ENCODE measurements at regions not wholly inside any gene's neighbourhood (a gene's known extent, or its start where the extent isn't known, plus 50 kb on each side); places are given as distances from the start of the nearest gene placed in this dataset.

DNA sequence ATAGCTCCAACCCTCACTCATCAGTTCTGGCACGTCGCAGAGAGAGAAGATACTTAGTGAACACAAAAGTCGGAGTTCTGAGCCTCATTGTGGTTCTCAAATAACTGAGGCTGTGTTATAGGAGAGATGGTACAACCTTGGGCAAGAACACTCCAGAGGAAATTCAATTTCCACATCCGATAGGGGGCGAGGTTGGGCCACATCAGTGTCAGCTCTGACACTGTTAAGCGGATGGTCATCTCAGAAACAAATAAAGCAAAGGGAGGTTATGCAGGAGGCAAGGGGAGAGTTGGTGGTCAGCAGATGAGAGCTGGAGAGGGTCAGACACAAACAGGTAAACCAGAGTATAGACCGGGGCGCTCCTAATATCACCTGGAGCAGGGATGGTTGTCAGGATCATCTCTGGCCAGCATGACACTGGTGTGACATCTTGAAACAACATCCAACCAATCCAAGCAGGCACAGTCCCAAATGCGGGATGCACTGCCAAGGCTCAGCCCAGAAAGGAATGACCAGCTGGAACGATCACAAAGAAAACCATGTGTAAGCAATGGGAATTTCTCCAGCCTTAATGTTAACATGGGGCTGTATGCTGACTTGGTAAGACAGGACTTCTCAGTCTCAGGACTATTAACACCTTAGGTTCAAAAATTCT is 331.8 kb downstream of the HACE1 start:
- TF ChIP-seq, protein P1, sequence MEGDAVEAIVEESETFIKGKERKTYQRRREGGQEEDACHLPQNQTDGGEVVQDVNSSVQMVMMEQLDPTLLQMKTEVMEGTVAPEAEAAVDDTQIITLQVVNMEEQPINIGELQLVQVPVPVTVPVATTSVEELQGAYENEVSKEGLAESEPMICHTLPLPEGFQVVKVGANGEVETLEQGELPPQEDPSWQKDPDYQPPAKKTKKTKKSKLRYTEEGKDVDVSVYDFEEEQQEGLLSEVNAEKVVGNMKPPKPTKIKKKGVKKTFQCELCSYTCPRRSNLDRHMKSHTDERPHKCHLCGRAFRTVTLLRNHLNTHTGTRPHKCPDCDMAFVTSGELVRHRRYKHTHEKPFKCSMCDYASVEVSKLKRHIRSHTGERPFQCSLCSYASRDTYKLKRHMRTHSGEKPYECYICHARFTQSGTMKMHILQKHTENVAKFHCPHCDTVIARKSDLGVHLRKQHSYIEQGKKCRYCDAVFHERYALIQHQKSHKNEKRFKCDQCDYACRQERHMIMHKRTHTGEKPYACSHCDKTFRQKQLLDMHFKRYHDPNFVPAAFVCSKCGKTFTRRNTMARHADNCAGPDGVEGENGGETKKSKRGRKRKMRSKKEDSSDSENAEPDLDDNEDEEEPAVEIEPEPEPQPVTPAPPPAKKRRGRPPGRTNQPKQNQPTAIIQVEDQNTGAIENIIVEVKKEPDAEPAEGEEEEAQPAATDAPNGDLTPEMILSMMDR (IDR thresholded peaks at IDR 0.05), result no peak
- no peak for TF ChIP-seq POLR2A (IDR thresholded peaks at IDR 0.05)
